ENCODE measurements at regions not wholly inside any gene's neighbourhood (a gene's known extent, or its start where the extent isn't known, plus 50 kb on each side); places are given as distances from the start of the nearest gene placed in this dataset.

- Histone ChIP-seq H3K79me2 (ENCODE audit: control insufficient read depth, insufficient read depth, low read length) (no peaks in the 10 kb centered on the region), H3K4me1 (replicated peaks in 1 of 2; ENCODE audit: control insufficient read depth in 2 of 2, insufficient read depth in 2 of 2, low read length in 2 of 2) (no peaks in the 10 kb centered on the region), H3K4me3 (no peak overlapping the region), H3K27ac (ENCODE audit: extremely low read depth, low read depth, low read length) (no peak overlapping the region), H3K9me3 (replicated peaks; ENCODE audit: control insufficient read depth, insufficient read depth, low read depth, low read length) (no peaks in the 10 kb centered on the region), H3K9me1 (ENCODE audit: control insufficient read depth, insufficient read depth, low read length) (no peaks in the 10 kb centered on the region), H2AFZ (ENCODE audit: low read depth, low read length) (no peak overlapping the region), H4K20me1 (replicated peaks; ENCODE audit: control insufficient read depth, insufficient read depth, low read length) (no peaks in the 10 kb centered on the region), H3K4me2 (ENCODE audit: insufficient read depth, low read length) (no peak overlapping the region), H3K9ac (ENCODE audit: insufficient read depth in 1 of 2, low read depth in 2 of 2, low read length in 2 of 2) (no peak overlapping the region), H3K36me3 (ENCODE audit: control insufficient read depth, insufficient read depth, low read length) (no peaks in the 10 kb centered on the region), H3K27me3 (ENCODE audit: control insufficient read depth in 2 of 2, insufficient read depth in 2 of 2, low read length in 2 of 2) (no peaks in the 10 kb centered on the region; a peak in 1 of 5 replicates)
- BruUV-seq (replicated peaks) = no TSS peak
- DNase-seq (ENCODE audit: extremely low read depth in 1 of 4, low spot score in 3 of 4) (no peak), FAIRE-seq (no peak), ATAC-seq (no peak)
- in situ Hi-C loops (cut with MboI) = no loop called here
- POLR2A ChIA-PET = no interaction called here
- intact Hi-C loops (cut with micrococcal nuclease) = no loop called here
- 0% methylated on average over 1 of the region's 1 CpG for WGBS (ENCODE audit: insufficient coverage, low coverage, missing lambda C conversion rate)
- TF ChIP-seq CHD2 (IDR thresholded peaks at IDR 0.05; ENCODE audit: low read depth, low read length) = no peak
- TF ChIP-seq ZFP30 (CRISPR knock-in tag; IDR thresholded peaks at IDR 0.05; ENCODE audit: borderline replicate concordance) = no peak
- TF ChIP-seq CTBP1 (IDR thresholded peaks at IDR 0.05; ENCODE audit: borderline replicate concordance) = no peak
- CTCF ChIA-PET (ENCODE audit: low intra/inter-chr PET ratio) = no interaction called here
These were observed 68.4 kb upstream of the TMC3 start for GRCh38 chr15:81442454-81442853.

GRCh38 chr15:81434851-81435250, 60.8 kb upstream of the TMC3 start:
- Histone ChIP-seq H4K20me1 (replicated peaks; ENCODE audit: control insufficient read depth, insufficient read depth, low read length) (no peaks in the 10 kb centered on the region), H3K27ac (ENCODE audit: extremely low read depth, low read depth, low read length) (no peak overlapping the region), H3K9me3 (replicated peaks; ENCODE audit: control insufficient read depth, insufficient read depth, low read depth, low read length) (no peaks in the 10 kb centered on the region), H3K36me3 (ENCODE audit: control insufficient read depth, insufficient read depth, low read length) (no peaks in the 10 kb centered on the region), H3K9ac (ENCODE audit: insufficient read depth in 1 of 2, low read depth in 2 of 2, low read length in 2 of 2) (no peak overlapping the region), H2AFZ (ENCODE audit: low read depth, low read length) (no peak overlapping the region), H3K4me2 (ENCODE audit: insufficient read depth, low read length) (no peak overlapping the region), H3K4me1 (replicated peaks in 1 of 2; ENCODE audit: control insufficient read depth in 2 of 2, insufficient read depth in 2 of 2, low read length in 2 of 2) (no peaks in the 10 kb centered on the region; a peak in 1 of 5 replicates), H3K79me2 (ENCODE audit: control insufficient read depth, insufficient read depth, low read length) (no peaks in the 10 kb centered on the region), H3K4me3 (no peak overlapping the region), H3K9me1 (ENCODE audit: control insufficient read depth, insufficient read depth, low read length) (no peaks in the 10 kb centered on the region), H3K27me3 (ENCODE audit: control insufficient read depth in 2 of 2, insufficient read depth in 2 of 2, low read length in 2 of 2) (peaks cover 0 to 11% of the 10 kb centered on the region in 2 experiments; a peak in 4 of 5 replicates)
- in situ Hi-C loops (cut with MboI) = no loop called here
- ATAC-seq (no peak), DNase-seq (ENCODE audit: extremely low read depth in 1 of 4, low spot score in 3 of 4) (no peak), FAIRE-seq (no peak)
- no TSS peak for BruUV-seq (replicated peaks)
- ChIA-PET POLR2A (no interaction called here), CTCF (ENCODE audit: low intra/inter-chr PET ratio) (no interaction called here)
- TF ChIP-seq SRF (CRISPR knock-in tag; IDR thresholded peaks at IDR 0.05) (no peak), GTF2E2 (tag; IDR thresholded peaks at IDR 0.05) (no peak), EZH2 (IDR thresholded peaks at IDR 0.05; ENCODE audit: borderline replicate concordance, low read depth, low read length) (no peak), HES1 (IDR thresholded peaks at IDR 0.05; ENCODE audit: low read depth) (no peak), CCNT2 (IDR thresholded peaks at IDR 0.05; ENCODE audit: borderline replicate concordance, extremely low read depth, insufficient read length, low read depth, low read length) (no peak), ZNF586 (CRISPR knock-in tag; conservative IDR thresholded peaks at IDR 0.05) (no peak), EHMT2 (IDR thresholded peaks at IDR 0.05) (no peak), ATF6 (CRISPR knock-in tag; IDR thresholded peaks at IDR 0.05) (no peak), NFE2L1 (tag; IDR thresholded peaks at IDR 0.05; ENCODE audit: borderline replicate concordance, low read depth) (no peak), THAP7 (CRISPR knock-in tag; IDR thresholded peaks at IDR 0.05) (no peak), ZSCAN32 (CRISPR knock-in tag; IDR thresholded peaks at IDR 0.05) (no peak)
- intact Hi-C loops (cut with micrococcal nuclease) = no loop called here
